GM12878 (cell line): ENCODE measurements at regions not wholly inside any gene's neighbourhood (a gene's known extent, or its start where the extent isn't known, plus 50 kb on each side); places are given as distances from the start of the nearest gene placed in this dataset.

Experiments
- ATAC-seq: fragments of 200-7000 bp; cut with Tn5 transposase; 3 replicates; pipeline ENCODE4 v1.9.1; 2020; ENCODE audit warnings: mild to moderate bottlenecking, moderate library complexity
- BruUV-seq: library from RNA; stranded (reverse); fragments of 400-500 nt; replicated peaks from 2 replicates; lab custom pipeline; 2021; lab: Mats Ljungman, UMichigan
- CTCF ChIA-PET: fragments of 300-600 bp; sonication (Branson Sonifier 250); formaldehyde crosslinking; extraction: SDS; loops from one replicate; lab custom pipeline; 2021; ENCODE audit warnings: inconsistent platforms; lab: Yijun Ruan, JAX
- POLR2A ChIA-PET: fragments of 350-600 bp; formaldehyde crosslinking; extraction: SDS; loops from one replicate; lab custom pipeline; 2021; ENCODE audit warnings: inconsistent platforms; lab: Charles Lee
- RAD21 ChIA-PET: fragments of 300-600 bp; sonication (Branson Sonifier 250); formaldehyde crosslinking; loops from one replicate; lab custom pipeline; 2023; ENCODE audit warnings: antibody characterized with exemption; ENCODE audit not compliant: unreplicated experiment; lab: Charles Lee
- SMC1A ChIA-PET: fragments of 300-600 bp; sonication (Branson Sonifier 250); formaldehyde crosslinking; loops from one replicate; lab custom pipeline; 2023; ENCODE audit not compliant: unreplicated experiment, uncharacterized antibody; lab: Charles Lee
- DNase-seq: peaks from one replicate; pipeline ENCODE4 v3.0.0-alpha.2; 2011; ENCODE audit warnings: low read depth, low spot score
- FAIRE-seq: peaks from 3 replicates; lab custom pipeline; 2011; peaks lifted over from hg19 to GRCh38; lab: Jason Lieb, UNC
- H2AFZ ChIP-seq: 2 replicates; pipeline ENCODE4 v1.6.0; 2011; ENCODE audit warnings: low read depth, low read length, control low read depth; ENCODE audit not compliant: control insufficient read depth
- H3K27ac ChIP-seq: 2 replicates; pipeline ENCODE4 v1.5.1; 2011; ENCODE audit warnings: control low read depth; ENCODE audit not compliant: control insufficient read depth, insufficient read depth
- H3K27me3 ChIP-seq, 2 experiments: replicated peaks in 1 of 2; 2 replicates each; pipeline versions ENCODE4 v1.6.0 to v1.6.1; 2011; ENCODE audit warnings: low read length in 1 of 2; ENCODE audit not compliant: control insufficient read depth in 2 of 2, insufficient read depth in 2 of 2
- H3K36me3 ChIP-seq, 2 experiments: 2 replicates each; pipeline ENCODE4 v1.5.1; 2011; ENCODE audit warnings: low read length in 1 of 2; ENCODE audit not compliant: control insufficient read depth in 2 of 2, insufficient read depth in 2 of 2
- H3K4me1 ChIP-seq: 2 replicates; pipeline ENCODE4 v1.6.1; 2011; ENCODE audit warnings: mild to moderate bottlenecking, low read length, moderate library complexity, mixed read lengths; ENCODE audit not compliant: control insufficient read depth, insufficient read depth
- H3K4me2 ChIP-seq: 2 replicates; pipeline ENCODE4 v1.6.0; 2011; ENCODE audit warnings: control low read depth; ENCODE audit not compliant: control insufficient read depth, insufficient read depth
- H3K4me3 ChIP-seq: fragments of 200-600 bp; sonication (generic); 2 replicates; pipeline ENCODE4 v1.5.1; 2016
- H3K79me2 ChIP-seq: 2 replicates; pipeline ENCODE4 v1.6.0; 2011; ENCODE audit warnings: low read length; ENCODE audit not compliant: control insufficient read depth, insufficient read depth
- H3K9ac ChIP-seq: 2 replicates; pipeline ENCODE4 v1.8.0; 2011; ENCODE audit warnings: low read length, control low read depth, mixed read lengths; ENCODE audit not compliant: control insufficient read depth, insufficient read depth
- H3K9me3 ChIP-seq: replicated peaks from 3 replicates; pipeline ENCODE4 v1.5.1; 2011; ENCODE audit warnings: mild to moderate bottlenecking, low read length; ENCODE audit not compliant: control insufficient read depth, insufficient read depth
- H4K20me1 ChIP-seq: 2 replicates; pipeline ENCODE4 v1.6.0; 2011; ENCODE audit not compliant: control insufficient read depth, insufficient read depth
- ASH2L ChIP-seq: fragments of 300-600, 200-600 bp; sonication (generic); IDR thresholded peaks from 2 replicates; pipeline ENCODE4 v1.6.1; 2017; ENCODE audit warnings: low read depth, mild to moderate bottlenecking, borderline replicate concordance
- BMI1 ChIP-seq: fragments of 450-650 bp; IDR thresholded peaks from 2 replicates; pipeline ENCODE4 v1.6.1; 2016; ENCODE audit warnings: mild to moderate bottlenecking, moderate library complexity, borderline replicate concordance
- CBFB ChIP-seq: IDR thresholded peaks from 2 replicates; pipeline ENCODE4 v1.6.1; 2016; ENCODE audit warnings: antibody characterized with exemption, low read depth
- CREM ChIP-seq: IDR thresholded peaks from 2 replicates; pipeline ENCODE4 v1.6.1; 2014; ENCODE audit warnings: antibody characterized with exemption, low read depth
- HDAC6 ChIP-seq: fragments of 200-600 bp; sonication (generic); IDR thresholded peaks from one replicate; pipeline ENCODE4 v1.8.0; 2017; ENCODE audit warnings: antibody characterized with exemption; ENCODE audit not compliant: unreplicated experiment
- IRF5 ChIP-seq: fragments of 450-650 bp; IDR thresholded peaks from 2 replicates; pipeline ENCODE4 v1.6.1; 2017; ENCODE audit warnings: borderline replicate concordance
- MEF2B ChIP-seq: fragments of 450-650 bp; IDR thresholded peaks from 2 replicates; pipeline ENCODE4 v1.6.1; 2018; ENCODE audit warnings: mild to moderate bottlenecking, moderate library complexity; ENCODE audit not compliant: partially characterized antibody, poor library complexity, severe bottlenecking
- PAX5 ChIP-seq: IDR thresholded peaks from 2 replicates; pipeline ENCODE4 v1.6.1; 2011; ENCODE audit warnings: low read depth, low read length, borderline replicate concordance
- PRDM15 ChIP-seq: fragments of 450-650 bp; formaldehyde crosslinking; IDR thresholded peaks from 2 replicates; pipeline ENCODE4 v1.4.0; 2020; ENCODE audit warnings: mild to moderate bottlenecking, moderate library complexity
- SIN3A ChIP-seq: IDR thresholded peaks from 2 replicates; pipeline ENCODE4 v1.6.1; 2012; ENCODE audit warnings: low read depth, low read length, improper control_type of control experiment
- SMAD1 ChIP-seq: fragments of 450-650 bp; IDR thresholded peaks from 2 replicates; pipeline ENCODE4 v1.6.1; 2018; ENCODE audit warnings: mild to moderate bottlenecking, low read depth; ENCODE audit not compliant: partially characterized antibody
- SMARCA5 ChIP-seq: fragments of 450-650 bp; IDR thresholded peaks from 2 replicates; pipeline ENCODE4 v1.6.1; 2017; ENCODE audit warnings: mild to moderate bottlenecking
- TCF7 ChIP-seq: IDR thresholded peaks from 2 replicates; pipeline ENCODE4 v1.6.1; 2014; ENCODE audit warnings: antibody characterized with exemption, borderline replicate concordance
- ZNF384 ChIP-seq: IDR thresholded peaks from 2 replicates; pipeline ENCODE4 v1.6.1; 2012; ENCODE audit warnings: low read depth, mild to moderate bottlenecking, low read length, improper control_type of control experiment, borderline replicate concordance
- ZZZ3 ChIP-seq: IDR thresholded peaks from 2 replicates; pipeline ENCODE4 v1.6.1; 2011; ENCODE audit warnings: low read depth; ENCODE audit not compliant: control insufficient read depth, insufficient read length
- WGBS: methylation state at CpG from one replicate; pipeline ENCODE4 v1.1.6; 2016; ENCODE audit warnings: low lambda C conversion rate; ENCODE audit not compliant: insufficient replicate concordance, insufficient coverage; ENCODE audit errors: missing lambda C conversion rate; 5-methylcytosine and 5-hydroxymethylcytosine counted together
- in situ Hi-C: fragments of 300-500 bp; cut with MboI; formaldehyde crosslinking; loops from 9 replicates; pipeline ENCODE4 v1.14.3; 2018; ENCODE audit warnings: mixed read lengths
- intact Hi-C: fragments of 100-400 bp; cut with micrococcal nuclease; formaldehyde crosslinking; loops from one replicate; pipeline ENCODE4 v1.14.2; 2022; ENCODE audit not compliant: unreplicated experiment

- ATAC-seq: no peak
- 39% methylated on average over 1 of the region's 1 CpG for WGBS
- no peak for DNase-seq
- SMC1A ChIA-PET: no interaction called here
- no peak overlapping the region for H3K27ac ChIP-seq
- H3K36me3 ChIP-seq: no peaks in the 10 kb centered on the region
- H2AFZ ChIP-seq: no peak overlapping the region
- FAIRE-seq: no peak
- POLR2A ChIA-PET: no interaction called here
- TF ChIP-seq MEF2B (no peak), ZNF384 (no peak), PAX5 (no peak), TCF7 (no peak), ZZZ3 (no peak), SMAD1 (no peak), PRDM15 (CRISPR knock-in tag) (no peak), ASH2L (no peak), IRF5 (no peak), BMI1 (no peak), HDAC6 (no peak), CREM (no peak), SIN3A (no peak), CBFB (no peak), SMARCA5 (no peak)
- CTCF ChIA-PET: no interaction called here
- no peaks in the 10 kb centered on the region for H3K27me3 ChIP-seq
- no peaks in the 10 kb centered on the region for H3K4me1 ChIP-seq
- intact Hi-C loops: no loop called here
- H3K4me2 ChIP-seq: no peak overlapping the region
- no peaks in the 10 kb centered on the region for H4K20me1 ChIP-seq
- H3K4me3 ChIP-seq: no peak overlapping the region
- H3K9ac ChIP-seq: no peak overlapping the region
- BruUV-seq: no TSS peak
- in situ Hi-C loops: no loop called here
- H3K9me3 ChIP-seq: no peaks in the 10 kb centered on the region; the same call in 2 of the 3 replicates
- no peaks in the 10 kb centered on the region for H3K79me2 ChIP-seq
- RAD21 ChIA-PET: no interaction called here
These were observed 473.9 kb downstream of the HS3ST3B1 start for GRCh38 chr17:14774774-14775173.
